Activated CD4-positive, alpha-beta T cell treated with anti-CD3 and anti-CD28 coated beads for 36 hours (primary cell): ENCODE measurements at regions not wholly inside any gene's neighbourhood (a gene's known extent, or its start where the extent isn't known, plus 50 kb on each side); places are given as distances from the start of the nearest gene placed in this dataset.
A peak's percentile ranks its signal among the peaks of the same experiment; 100 is the strongest.

ENCODE experiments used
- ATAC-seq: fragments of 200-7000 bp; cut with Tn5 transposase; one replicate; pipeline ENCODE4 v1.10.0; 2021; ENCODE audit warnings: mild to moderate bottlenecking, moderate library complexity
- CTCF ChIA-PET: fragments of 350-600 bp; sonication (Branson Sonifier 250); formaldehyde crosslinking; loops from one replicate; lab custom pipeline; 2021; ENCODE audit warnings: antibody characterized with exemption; lab: Charles Lee
- POLR2A ChIA-PET: fragments of 350-600 bp; sonication (Branson Sonifier 250); formaldehyde crosslinking; loops from one replicate; lab custom pipeline; 2021; ENCODE audit warnings: antibody characterized with exemption, inconsistent platforms; lab: Charles Lee
- DNase-seq: peaks from one replicate; pipeline ENCODE4 v3.0.0-alpha.2; 2020
- H3K27ac Mint-ChIP-seq: one replicate; pipeline ENCODE4 v1.8.0; 2021; ENCODE audit warnings: mixed read lengths
- H3K27me3 Mint-ChIP-seq: one replicate; pipeline ENCODE4 v1.8.0; 2021; ENCODE audit warnings: mixed read lengths
- H3K36me3 Mint-ChIP-seq: one replicate; pipeline ENCODE4 v1.8.0; 2021; ENCODE audit warnings: low read depth, mixed read lengths
- H3K4me1 Mint-ChIP-seq: one replicate; pipeline ENCODE4 v1.8.0; 2021; ENCODE audit warnings: mixed read lengths
- H3K4me3 Mint-ChIP-seq: one replicate; pipeline ENCODE4 v1.8.0; 2021; ENCODE audit warnings: mild to moderate bottlenecking, moderate library complexity, mixed read lengths
- H3K9me3 Mint-ChIP-seq: one replicate; pipeline ENCODE4 v1.8.0; 2021; ENCODE audit warnings: low read depth, mixed read lengths
- intact Hi-C, 2 experiments: fragments of 100-400 bp; cut with DNase I in 1 of 2; cut with micrococcal nuclease in 1 of 2; formaldehyde crosslinking; loops; one replicate each; pipeline versions ENCODE4 v1.14.2 to v1.15.1; 2022 to 2024; cut with DNase I, micrococcal nuclease

DNA sequence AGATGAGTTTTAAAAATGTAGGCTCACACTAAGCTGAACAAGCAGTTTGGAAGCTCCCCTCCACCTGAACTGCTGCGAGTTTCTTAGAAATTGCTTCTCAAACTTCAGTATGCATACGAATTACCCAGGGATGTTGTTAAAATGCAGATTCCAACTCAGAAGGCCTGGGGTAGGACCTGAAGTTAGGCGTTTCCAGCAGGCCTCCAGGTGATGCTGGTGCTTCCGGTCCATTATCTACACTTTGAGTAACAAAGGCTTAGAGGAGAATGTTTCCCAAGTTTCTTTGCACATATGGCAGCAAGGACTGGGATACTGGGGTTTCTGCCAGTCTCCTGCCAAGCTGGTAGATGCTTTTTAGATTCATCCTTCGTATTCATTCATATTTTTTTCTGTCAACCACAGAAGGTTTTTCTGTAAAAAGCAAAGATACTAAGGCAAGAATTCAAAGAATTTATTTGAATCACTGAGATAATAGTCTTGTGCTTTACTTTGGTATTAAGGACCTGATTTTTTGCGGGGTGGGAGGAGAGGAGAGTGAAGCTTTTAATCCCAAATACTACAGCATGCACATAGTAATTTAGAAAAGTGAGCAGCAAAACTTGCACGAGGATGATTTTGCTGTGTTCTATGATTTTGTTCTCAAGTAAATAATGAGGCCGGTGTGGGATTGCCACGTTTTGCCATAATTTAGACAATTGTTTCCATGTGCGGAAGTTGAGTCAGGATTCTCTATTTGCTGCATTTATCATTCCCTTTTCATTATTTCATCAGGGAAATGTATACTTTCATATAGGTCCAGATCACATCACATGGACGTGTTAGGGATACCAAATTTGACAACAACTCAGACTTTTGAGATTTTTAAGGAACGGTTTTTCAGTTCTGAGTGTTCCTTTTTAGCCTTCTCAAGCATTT, 137.6 kb upstream of the SPATS2L start:
- no peak overlapping the region for H3K27ac Mint-ChIP-seq
- H3K4me3 Mint-ChIP-seq, result no peak overlapping the region
- peaks cover 4% of the 10 kb centered on the region for H3K27me3 Mint-ChIP-seq
- H3K9me3 Mint-ChIP-seq, result peaks cover 3% of the 10 kb centered on the region
- no peaks in the 10 kb centered on the region for H3K36me3 Mint-ChIP-seq
- intact Hi-C loops, result no loop called here
- H3K4me1 Mint-ChIP-seq, result no peaks in the 10 kb centered on the region
- ATAC-seq (no peak), DNase-seq (no peak)
- CTCF ChIA-PET, result interaction anchor here (1.5 kb wide), 1 partner anchor 10 kb away, joined by 3 read pairs; no protein-coding TSS in a partner anchor
- POLR2A ChIA-PET, result no interaction called here

DNA sequence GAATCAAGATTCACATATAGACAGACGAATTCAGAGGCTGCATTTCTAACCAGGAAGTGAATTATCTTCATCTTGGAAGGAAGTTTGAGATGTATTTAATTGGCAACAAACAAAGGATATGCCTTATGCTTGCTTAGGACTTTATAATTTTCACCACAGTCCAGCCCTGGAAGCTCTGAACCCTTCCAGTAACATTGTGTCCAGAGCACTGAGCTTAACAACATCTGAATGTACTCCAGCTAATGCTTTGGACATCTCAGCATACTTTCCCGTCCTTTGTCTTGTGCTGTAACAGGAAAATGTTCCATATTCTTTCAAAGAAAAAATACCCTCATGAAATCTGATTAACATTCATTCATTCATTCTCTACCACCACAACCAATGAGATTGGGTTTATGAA, 136.3 kb upstream of the SPATS2L start:
- ATAC-seq, result no peak
- DNase-seq, result no peak
- peaks cover 4% of the 10 kb centered on the region for H3K27me3 Mint-ChIP-seq
- H3K4me1 Mint-ChIP-seq, result no peaks in the 10 kb centered on the region
- intact Hi-C loops, result no loop called here
- peaks cover 3% of the 10 kb centered on the region for H3K9me3 Mint-ChIP-seq
- POLR2A ChIA-PET, result no interaction called here
- H3K4me3 Mint-ChIP-seq, result no peak overlapping the region
- CTCF ChIA-PET, result interaction anchor here (0.9 kb wide), 1 partner anchor 15 kb away, joined by 3 read pairs; no protein-coding TSS in a partner anchor
- H3K27ac Mint-ChIP-seq, result no peak overlapping the region
- H3K36me3 Mint-ChIP-seq, result no peaks in the 10 kb centered on the region

DNA sequence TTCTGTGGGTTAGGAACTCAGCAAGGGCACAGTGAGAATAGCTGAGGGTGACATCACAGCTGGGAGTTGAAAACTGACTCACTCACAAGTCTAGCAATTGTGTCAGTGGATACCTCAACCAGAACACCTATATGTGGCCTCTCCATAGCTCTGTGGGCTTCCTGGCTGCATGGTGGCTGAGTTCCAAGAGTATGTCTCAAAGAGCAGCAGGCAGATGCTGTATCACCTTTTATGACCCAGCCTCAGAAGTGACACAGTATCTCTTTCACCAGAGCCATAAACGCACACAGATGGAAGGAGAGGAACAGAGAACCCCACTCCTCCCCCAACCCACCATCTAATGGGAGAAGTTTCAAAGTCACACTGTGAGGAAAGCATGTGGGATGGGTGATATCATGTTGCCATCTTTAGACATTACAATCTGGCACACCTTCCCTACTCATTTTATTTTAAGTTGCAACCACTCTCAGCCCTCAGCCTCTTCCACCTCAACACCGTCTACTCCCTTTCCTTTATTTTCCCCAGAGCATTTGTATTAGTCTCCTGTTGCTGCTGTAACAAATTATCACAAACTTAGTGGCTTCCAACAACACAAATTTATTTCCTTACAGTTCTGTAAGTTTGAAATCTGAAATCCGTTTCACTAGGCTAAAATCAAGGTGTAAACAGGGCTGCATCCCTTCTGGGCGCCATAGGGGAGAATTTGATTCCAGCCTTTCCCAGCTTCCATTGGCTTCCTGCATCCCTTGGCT, 134.6 kb upstream of the SPATS2L start:
- ChIA-PET POLR2A (no interaction called here), CTCF (no interaction called here)
- H3K36me3 Mint-ChIP-seq, result no peaks in the 10 kb centered on the region
- peak; percentile 49 for ATAC-seq
- no peak for DNase-seq
- H3K4me3 Mint-ChIP-seq, result no peak overlapping the region
- no peak overlapping the region for H3K27ac Mint-ChIP-seq
- H3K4me1 Mint-ChIP-seq, result no peaks in the 10 kb centered on the region
- intact Hi-C loops, result no loop called here
- H3K9me3 Mint-ChIP-seq, result no peaks in the 10 kb centered on the region
- peaks cover 4% of the 10 kb centered on the region for H3K27me3 Mint-ChIP-seq

DNA sequence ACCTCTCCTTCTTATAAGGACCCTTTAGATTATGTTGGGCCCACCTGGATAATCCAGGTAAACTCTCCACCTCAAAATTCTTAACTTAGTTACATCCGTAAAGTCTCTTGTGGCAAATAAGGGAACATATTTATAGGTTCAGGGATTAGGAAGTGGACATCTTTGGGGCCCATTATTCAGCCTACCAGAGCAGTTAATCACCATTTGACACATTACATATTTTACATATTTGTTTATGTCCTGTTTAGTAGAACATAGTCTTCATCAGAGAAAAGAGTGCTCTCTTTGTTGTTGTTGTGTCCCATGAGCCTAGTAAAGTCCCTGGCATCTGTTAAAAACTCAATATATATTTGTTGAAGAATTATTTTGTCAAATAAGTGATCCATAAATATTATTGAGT, 134.0 kb upstream of the SPATS2L start:
- ATAC-seq (no peak), DNase-seq (no peak)
- intact Hi-C loops, result no loop called here
- no peak overlapping the region for H3K27ac Mint-ChIP-seq
- H3K9me3 Mint-ChIP-seq, result no peaks in the 10 kb centered on the region
- no peak overlapping the region for H3K4me3 Mint-ChIP-seq
- ChIA-PET CTCF (no interaction called here), POLR2A (no interaction called here)
- no peaks in the 10 kb centered on the region for H3K36me3 Mint-ChIP-seq
- peaks cover 2% of the 10 kb centered on the region for H3K27me3 Mint-ChIP-seq
- no peaks in the 10 kb centered on the region for H3K4me1 Mint-ChIP-seq

DNA sequence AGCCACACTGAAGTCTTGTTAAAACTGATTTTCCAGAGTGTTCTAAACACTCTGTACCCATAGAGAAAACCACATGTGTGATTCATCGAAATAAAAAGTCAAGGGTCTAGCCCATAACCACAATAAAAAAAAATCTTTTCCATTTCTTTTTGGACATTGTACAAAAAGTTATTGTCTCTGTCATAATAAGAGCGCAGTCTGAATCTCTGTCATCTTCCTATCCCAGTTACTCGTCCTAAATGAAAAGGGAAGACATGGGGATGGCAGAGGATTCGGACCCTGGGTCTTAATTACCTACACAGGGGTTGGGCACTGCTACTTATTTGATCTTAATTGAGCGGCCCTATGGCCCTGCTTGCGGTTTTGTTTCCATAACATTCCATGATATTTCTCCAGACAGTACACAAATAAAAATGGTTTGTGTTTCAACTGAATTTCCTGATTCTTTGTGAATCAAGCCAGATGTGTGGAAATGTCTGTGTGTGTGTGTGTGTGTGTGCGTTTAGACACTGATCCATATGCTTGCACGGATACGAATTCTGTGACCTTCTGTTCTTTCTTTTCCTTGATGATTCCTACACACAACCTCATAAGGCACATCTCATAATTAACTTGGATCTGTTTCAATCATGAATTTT, 133.4 kb upstream of the SPATS2L start:
- no peaks in the 10 kb centered on the region for H3K36me3 Mint-ChIP-seq
- CTCF ChIA-PET, result no interaction called here
- POLR2A ChIA-PET, result no interaction called here
- no peaks in the 10 kb centered on the region for H3K4me1 Mint-ChIP-seq
- H3K4me3 Mint-ChIP-seq, result no peak overlapping the region
- H3K27me3 Mint-ChIP-seq, result peaks cover 2% of the 10 kb centered on the region
- intact Hi-C loops, result no loop called here
- H3K9me3 Mint-ChIP-seq, result no peaks in the 10 kb centered on the region
- ATAC-seq, result no peak
- H3K27ac Mint-ChIP-seq, result no peak overlapping the region
- no peak for DNase-seq

DNA sequence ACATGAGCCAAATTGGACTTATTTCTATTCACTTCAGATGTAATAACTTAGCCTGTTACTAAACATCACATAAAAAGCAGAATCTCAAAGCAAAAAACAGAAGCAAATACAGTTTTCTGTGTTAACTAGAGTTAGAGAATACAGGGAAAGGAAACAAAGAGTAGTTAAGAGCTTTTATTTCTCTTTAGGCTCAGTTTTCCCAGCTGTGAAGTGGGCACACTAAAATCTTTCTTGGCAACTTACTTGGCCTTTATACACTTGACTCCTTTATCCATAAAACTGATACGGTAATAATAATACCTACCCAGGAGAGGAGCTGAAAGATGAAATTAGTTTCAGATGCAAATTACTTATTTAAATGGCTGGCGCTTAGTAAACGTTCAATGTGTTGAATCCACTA, 132.8 kb upstream of the SPATS2L start:
- no peak overlapping the region for H3K4me3 Mint-ChIP-seq
- POLR2A ChIA-PET, result no interaction called here
- H3K36me3 Mint-ChIP-seq, result no peaks in the 10 kb centered on the region
- intact Hi-C loops, result no loop called here
- DNase-seq (no peak), ATAC-seq (no peak)
- no peak overlapping the region for H3K27ac Mint-ChIP-seq
- H3K9me3 Mint-ChIP-seq, result no peaks in the 10 kb centered on the region
- no peaks in the 10 kb centered on the region for H3K4me1 Mint-ChIP-seq
- H3K27me3 Mint-ChIP-seq, result peaks cover 4% of the 10 kb centered on the region
- CTCF ChIA-PET, result no interaction called here

DNA sequence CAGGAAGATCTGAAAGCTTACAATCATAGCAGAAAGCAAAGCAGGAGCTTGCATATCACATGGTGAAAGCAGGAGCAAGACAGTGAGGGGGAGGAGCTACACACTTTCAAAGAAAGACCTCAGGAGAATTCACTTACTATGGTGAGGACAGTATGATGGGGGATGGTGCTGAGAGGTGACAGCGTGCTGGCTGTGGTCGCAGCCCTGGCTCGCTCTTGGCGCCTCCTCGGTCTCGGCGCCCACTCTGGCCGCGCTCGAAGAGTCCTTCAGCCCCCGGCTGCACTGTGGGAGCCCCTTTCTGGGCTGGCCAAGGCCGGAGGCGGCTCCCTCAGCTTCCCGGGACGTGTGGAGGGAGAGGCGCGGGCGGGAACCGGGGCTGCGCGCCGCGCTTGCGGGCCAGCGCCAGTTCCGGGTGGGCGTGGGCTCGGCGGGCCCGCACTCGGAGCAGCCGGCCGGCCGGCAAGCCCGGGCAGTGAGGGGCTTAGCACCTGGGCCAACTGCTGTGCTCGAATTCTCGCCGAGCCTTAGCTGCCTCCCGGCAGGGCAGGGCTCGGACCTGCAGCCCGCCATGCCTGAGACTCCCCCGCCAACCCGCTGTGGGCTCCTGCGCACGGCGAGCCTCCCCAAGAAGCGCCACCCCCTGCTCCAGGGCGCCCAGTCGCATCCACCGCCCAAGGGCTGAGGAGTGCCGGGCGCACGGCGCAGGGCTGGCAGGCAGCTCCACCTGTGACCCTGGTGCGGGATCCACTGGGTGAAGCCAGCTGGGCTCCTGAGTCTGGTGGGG, 131.9 kb upstream of the SPATS2L start:
- Mint-ChIP-seq H3K4me3 (no peak overlapping the region), H3K9me3 (no peaks in the 10 kb centered on the region), H3K27me3 (peaks cover 5% of the 10 kb centered on the region), H3K4me1 (no peaks in the 10 kb centered on the region), H3K36me3 (no peaks in the 10 kb centered on the region), H3K27ac (no peak overlapping the region)
- CTCF ChIA-PET, result no interaction called here
- DNase-seq, result no peak
- POLR2A ChIA-PET, result no interaction called here
- intact Hi-C loops, result no loop called here
- ATAC-seq, result no peak

DNA sequence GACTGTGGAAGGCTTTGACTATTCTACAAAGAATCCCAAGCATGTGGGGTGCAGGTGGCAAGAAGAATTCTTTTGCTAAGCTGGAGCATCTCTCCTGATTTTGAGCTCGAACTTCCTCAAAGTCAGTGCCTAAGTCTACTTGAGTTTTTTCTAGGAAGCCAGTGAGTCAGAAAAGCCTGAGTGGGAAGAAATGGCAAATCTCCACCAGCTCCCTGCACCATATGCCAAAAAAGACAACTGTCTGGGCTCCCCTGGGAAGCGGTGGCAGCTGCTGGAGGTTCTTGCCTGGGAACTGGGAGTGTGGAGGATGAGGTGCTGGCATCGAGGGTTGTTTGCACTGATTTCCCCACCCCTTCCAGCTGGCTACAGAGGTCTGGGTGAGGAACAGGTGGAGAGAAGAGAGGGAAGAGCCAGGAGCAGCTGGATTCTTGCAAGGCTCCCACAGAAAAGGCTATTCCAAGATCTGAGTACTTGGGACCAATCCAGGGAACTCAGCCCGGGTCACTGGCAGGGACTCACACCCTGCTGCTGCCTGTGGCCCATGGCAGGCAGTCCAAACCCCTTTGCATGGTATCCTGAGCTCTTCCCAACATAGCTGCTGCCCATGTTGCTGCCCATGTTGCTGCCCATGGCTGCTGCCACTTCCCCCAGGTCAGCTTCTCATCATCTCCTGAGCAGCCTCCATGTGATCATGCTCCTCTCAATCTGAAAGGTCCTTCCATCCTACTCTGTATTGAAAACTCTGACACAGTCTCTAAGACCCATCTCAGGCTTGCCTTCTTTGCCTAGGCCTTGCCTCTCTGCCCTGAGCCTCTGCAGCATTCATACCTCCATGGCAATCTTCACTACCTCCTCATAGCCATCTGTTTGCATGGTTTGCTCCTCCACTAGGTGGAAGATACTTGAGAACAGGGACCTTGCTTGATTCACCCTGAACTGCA, 128.3 kb upstream of the SPATS2L start:
- Mint-ChIP-seq H3K9me3 (no peaks in the 10 kb centered on the region), H3K27me3 (peaks cover 10% of the 10 kb centered on the region), H3K36me3 (no peaks in the 10 kb centered on the region), H3K4me1 (no peaks in the 10 kb centered on the region), H3K4me3 (no peak overlapping the region), H3K27ac (no peak overlapping the region)
- CTCF ChIA-PET, result no interaction called here
- POLR2A ChIA-PET, result no interaction called here
- intact Hi-C loops, result no loop called here
- ATAC-seq (no peak), DNase-seq (no peak)

DNA sequence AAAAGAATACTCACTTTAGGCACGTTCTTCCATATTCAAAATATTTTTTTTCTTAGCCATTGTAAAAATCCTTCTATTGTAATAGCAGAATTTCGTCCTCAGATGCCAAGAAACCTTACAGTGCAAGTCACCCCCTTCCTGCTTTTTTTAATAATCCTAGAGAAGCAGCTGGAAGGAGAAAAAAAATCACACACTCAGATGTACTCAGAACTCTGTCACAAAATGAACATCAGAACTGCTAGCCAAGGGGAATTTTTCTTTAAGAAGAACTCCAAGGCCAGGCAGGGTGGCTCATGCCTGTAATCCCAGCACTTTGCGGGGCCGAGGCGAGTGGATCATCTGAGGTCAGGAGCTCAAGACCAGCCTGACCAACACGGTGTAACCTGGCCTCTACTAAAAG, 127.3 kb upstream of the SPATS2L start:
- Mint-ChIP-seq H3K9me3 (no peaks in the 10 kb centered on the region), H3K27me3 (peaks cover 10% of the 10 kb centered on the region), H3K4me3 (no peak overlapping the region), H3K36me3 (no peaks in the 10 kb centered on the region), H3K27ac (no peak overlapping the region), H3K4me1 (no peaks in the 10 kb centered on the region)
- DNase-seq (no peak), ATAC-seq (no peak)
- intact Hi-C loops, result no loop called here
- ChIA-PET CTCF (interaction anchor here (0.5 kb wide), 1 partner anchor 40 kb away, joined by 4 read pairs; no protein-coding TSS in a partner anchor), POLR2A (no interaction called here)

DNA sequence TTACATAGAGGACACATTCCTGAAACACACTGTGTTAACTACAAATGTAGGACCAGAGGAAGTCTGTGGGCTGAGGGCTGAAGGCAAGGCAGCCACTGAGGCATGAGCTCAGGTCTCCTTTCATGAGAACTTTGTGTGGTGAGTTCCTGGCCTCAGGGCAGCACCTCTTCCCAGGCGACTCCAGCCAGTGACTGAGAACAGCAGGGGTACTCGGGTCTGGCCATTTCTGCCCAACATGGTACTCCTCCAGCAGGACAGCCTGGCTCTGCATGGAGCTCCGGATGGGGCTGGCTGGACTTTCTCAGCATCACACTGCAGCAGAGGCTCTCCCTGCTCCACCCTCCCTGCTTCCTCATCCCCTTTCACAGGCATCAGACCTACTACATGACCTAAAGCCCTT, 125.5 kb upstream of the SPATS2L start:
- H3K9me3 Mint-ChIP-seq, result no peaks in the 10 kb centered on the region
- peaks cover 15% of the 10 kb centered on the region for H3K27me3 Mint-ChIP-seq
- H3K27ac Mint-ChIP-seq, result no peak overlapping the region
- H3K4me1 Mint-ChIP-seq, result no peaks in the 10 kb centered on the region
- H3K36me3 Mint-ChIP-seq, result no peaks in the 10 kb centered on the region
- ChIA-PET POLR2A (no interaction called here), CTCF (no interaction called here)
- H3K4me3 Mint-ChIP-seq, result no peak overlapping the region
- ATAC-seq (no peak), DNase-seq (no peak)
- intact Hi-C loops, result no loop called here
